ENCODE measurements at regions not wholly inside any gene's neighbourhood (a gene's known extent, or its start where the extent isn't known, plus 50 kb on each side); places are given as distances from the start of the nearest gene placed in this dataset.
"Not testable (repeated sequence)": the region's sequence is repeated elsewhere in the genome, so short reads cannot be mapped to it uniquely, and the experiment has no call there.

- not testable (repeated sequence) for DNase-seq (ENCODE audit: low spot score)
Observed at GRCh38 chr11:3444420-3444744, 65.4 kb upstream of the ZNF195 start.

GRCh38 chr11:3443700-3444419 is 64.9 kb upstream of the ZNF195 start:
- not testable (repeated sequence) for DNase-seq (ENCODE audit: low spot score)

- DNase-seq (ENCODE audit: low spot score) = not testable (repeated sequence)
Observed at GRCh38 chr11:3437441-3437840, 58.5 kb upstream of the ZNF195 start.

GRCh38 chr11:3434976-3435375 is 56.0 kb upstream of the ZNF195 start:
- no peak for DNase-seq (ENCODE audit: low spot score)

GRCh38 chr11:3429191-3429590 is 50.2 kb upstream of the ZNF195 start:
- DNase-seq (ENCODE audit: low spot score) = not testable (repeated sequence)

All from GM03348 (cell line).